ENCODE measurements at regions not wholly inside any gene's neighbourhood (a gene's known extent, or its start where the extent isn't known, plus 50 kb on each side); places are given as distances from the start of the nearest gene placed in this dataset.
"Not testable (repeated sequence)": the region's sequence is repeated elsewhere in the genome, so short reads cannot be mapped to it uniquely, and the experiment has no call there.

GRCh38 chr17:6000426-6000825 is 69.8 kb upstream of the WSCD1 start:
- no peak for TF ChIP-seq CTCF (conservative IDR thresholded peaks at IDR 0.05; ENCODE audit: low read length)
- H3K4me3 ChIP-seq (ENCODE audit: low read length) = no peak overlapping the region
- no peak for DNase-seq (ENCODE audit: low read depth)

- DNase-seq (ENCODE audit: low read depth) = peak; percentile 70
- not testable (repeated sequence) for H3K4me3 ChIP-seq (ENCODE audit: low read length)
These were observed 67.0 kb upstream of the WSCD1 start for GRCh38 chr17:6003221-6003620.

- no peak for TF ChIP-seq CTCF (conservative IDR thresholded peaks at IDR 0.05; ENCODE audit: low read length)
- H3K4me3 ChIP-seq (ENCODE audit: low read length) = no peak overlapping the region
- DNase-seq (ENCODE audit: low read depth) = no peak
These were observed 64.2 kb upstream of the WSCD1 start for GRCh38 chr17:6005939-6006338.

GRCh38 chr17:6011206-6011605 is 59.0 kb upstream of the WSCD1 start:
- no peak for TF ChIP-seq CTCF (conservative IDR thresholded peaks at IDR 0.05; ENCODE audit: low read length)
- no peak for DNase-seq (ENCODE audit: low read depth)

GRCh38 chr17:6018788-6019187 is 51.4 kb upstream of the WSCD1 start:
- H3K4me3 ChIP-seq (ENCODE audit: low read length) = no peak overlapping the region
- TF ChIP-seq CTCF (conservative IDR thresholded peaks at IDR 0.05; ENCODE audit: low read length) = no peak
- DNase-seq (ENCODE audit: low read depth) = no peak

More at GRCh38 chr17:6011206-6011605, 59.0 kb upstream of the WSCD1 start:
- no peak overlapping the region for H3K4me3 ChIP-seq (ENCODE audit: low read length)

- H3K4me3 ChIP-seq (ENCODE audit: low read length) = no peak overlapping the region
- no peak for DNase-seq (ENCODE audit: low read depth)
- no peak for TF ChIP-seq CTCF (conservative IDR thresholded peaks at IDR 0.05; ENCODE audit: low read length)
These were observed 50.2 kb upstream of the WSCD1 start for GRCh38 chr17:6019959-6020358.

GRCh38 chr17:6020376-6021010 is 49.7 kb upstream of the WSCD1 start:
- DNase-seq (ENCODE audit: low read depth) = no peak
- no peak for TF ChIP-seq CTCF (conservative IDR thresholded peaks at IDR 0.05; ENCODE audit: low read length)

More at GRCh38 chr17:6020376-6021010, 49.7 kb upstream of the WSCD1 start:
- no peak overlapping the region for H3K4me3 ChIP-seq (ENCODE audit: low read length)

Data from AG10803 (cell line).